Fibroblast of gingiva (primary cell): ENCODE measurements at regions not wholly inside any gene's neighbourhood (a gene's known extent, or its start where the extent isn't known, plus 50 kb on each side); places are given as distances from the start of the nearest gene placed in this dataset.
"Not testable (repeated sequence)": the region's sequence is repeated elsewhere in the genome, so short reads cannot be mapped to it uniquely, and the experiment has no call there.

ENCODE experiments used
- DNase-seq: peaks from one replicate; pipeline ENCODE4 v3.0.0-alpha.2; 2011; ENCODE audit warnings: low read depth

GRCh38 chr2:242029422-242030225 is 160.1 kb downstream of the RTP5 start:
- no peak for DNase-seq

GRCh38 chr2:242030226-242030575 is 160.7 kb downstream of the RTP5 start:
- no peak for DNase-seq

GRCh38 chr2:242030858-242031257 is 161.3 kb downstream of the RTP5 start:
- no peak for DNase-seq

GRCh38 chr2:242031481-242032019 is 162.0 kb downstream of the RTP5 start:
- DNase-seq = peak; percentile 48

- DNase-seq = no peak
These were observed 163.5 kb downstream of the RTP5 start for GRCh38 chr2:242032780-242033656.

GRCh38 chr2:242034138-242034537 is 164.6 kb downstream of the RTP5 start:
- no peak for DNase-seq

GRCh38 chr2:242034996-242035814 is 165.7 kb downstream of the RTP5 start:
- DNase-seq = no peak

GRCh38 chr2:242035858-242036652 is 166.5 kb downstream of the RTP5 start:
- DNase-seq = no peak

GRCh38 chr2:242036653-242036950 is 167.1 kb downstream of the RTP5 start:
- no peak for DNase-seq

- DNase-seq = no peak
These were observed 168.8 kb downstream of the RTP5 start for GRCh38 chr2:242038166-242038927.

- DNase-seq = no peak
These were observed 169.4 kb downstream of the RTP5 start for GRCh38 chr2:242038928-242039341.

- DNase-seq = no peak
These were observed 170.8 kb downstream of the RTP5 start for GRCh38 chr2:242040303-242040655.

- DNase-seq = no peak
These were observed 171.2 kb downstream of the RTP5 start for GRCh38 chr2:242040681-242041080.

- DNase-seq = no peak
These were observed 172.3 kb downstream of the RTP5 start for GRCh38 chr2:242041816-242042215.

- no peak for DNase-seq
These were observed 174.2 kb downstream of the RTP5 start for GRCh38 chr2:242043538-242044312.

GRCh38 chr2:242044313-242044590 is 174.7 kb downstream of the RTP5 start:
- no peak for DNase-seq

GRCh38 chr2:242045596-242046144 is 176.1 kb downstream of the RTP5 start:
- DNase-seq = not testable (repeated sequence)

- DNase-seq = no peak
These were observed 176.8 kb downstream of the RTP5 start for GRCh38 chr2:242046206-242046826.

- no peak for DNase-seq
These were observed 178.4 kb downstream of the RTP5 start for GRCh38 chr2:242047963-242048362.
